ENCODE measurements at regions not wholly inside any gene's neighbourhood (a gene's known extent, or its start where the extent isn't known, plus 50 kb on each side); places are given as distances from the start of the nearest gene placed in this dataset.

DNA sequence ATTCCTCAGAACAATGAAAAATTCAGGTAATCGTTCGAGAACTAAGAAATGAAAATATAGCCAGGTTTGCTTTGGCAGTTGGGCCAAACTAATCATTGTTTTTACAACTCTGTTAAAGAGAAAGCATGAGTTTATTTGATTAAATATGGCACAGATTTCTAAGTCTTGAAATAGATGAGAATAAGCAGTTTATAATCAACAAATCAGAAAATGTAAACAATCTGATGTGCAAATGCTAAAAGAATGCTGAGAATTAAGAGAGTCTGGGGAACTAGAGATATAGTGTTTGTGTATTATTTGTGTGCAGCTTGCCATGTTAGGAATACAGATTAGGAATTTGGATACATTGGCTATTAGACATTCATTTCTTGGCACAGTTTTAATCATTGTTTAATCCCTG, 212.5 kb downstream of the TANC2 start:
- peak overlapping the region; percentile 30 for H3K27ac ChIP-seq
- no peak for TF ChIP-seq CTCF (conservative IDR thresholded peaks at IDR 0.05)

DNA sequence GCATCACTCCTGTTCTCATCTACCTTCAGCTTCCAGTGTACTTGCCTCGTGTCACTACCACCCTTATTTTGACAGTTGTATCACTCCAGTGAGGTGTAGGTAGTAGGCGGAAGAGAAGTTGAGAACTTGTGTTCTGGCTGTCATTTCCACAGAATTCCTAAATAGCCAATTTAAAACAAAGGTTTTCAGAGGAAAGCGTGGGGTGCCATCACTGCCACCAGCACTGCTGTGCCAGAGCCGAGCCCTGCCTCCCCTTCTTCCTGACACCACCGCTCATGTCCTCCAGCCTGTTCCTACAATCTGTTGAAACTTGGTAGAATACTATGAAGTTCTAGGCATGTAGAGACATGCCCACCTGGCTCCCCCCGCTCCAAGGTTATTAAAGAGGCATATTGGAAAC, 215.8 kb downstream of the TANC2 start:
- TF ChIP-seq CTCF (conservative IDR thresholded peaks at IDR 0.05), result no peak
- no peak overlapping the region for H3K27ac ChIP-seq

GRCh38 chr17:63185420-63185819, 219.4 kb downstream of the TANC2 start:
- H3K27ac ChIP-seq, result no peak overlapping the region
- no peak for TF ChIP-seq CTCF (conservative IDR thresholded peaks at IDR 0.05)

DNA sequence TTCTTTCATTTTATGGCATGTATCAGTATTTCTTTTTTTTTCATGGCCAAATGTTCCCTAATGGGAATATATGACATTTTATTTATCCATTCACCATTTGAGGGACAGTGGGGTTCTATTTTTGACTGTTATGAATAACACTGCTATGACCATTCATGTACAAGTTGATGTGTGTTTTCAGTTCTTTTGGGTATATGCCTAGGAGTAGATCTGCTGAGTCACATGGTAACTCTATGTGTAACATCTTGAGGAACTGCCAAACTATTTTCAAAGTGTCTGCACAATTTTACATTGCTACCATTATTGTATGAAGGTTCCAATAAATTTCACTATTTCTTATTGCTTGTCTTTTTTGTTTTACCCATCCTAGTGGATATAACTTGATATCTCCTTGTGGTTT, 223.0 kb downstream of the TANC2 start:
- TF ChIP-seq CTCF (conservative IDR thresholded peaks at IDR 0.05), result no peak
- no peak overlapping the region for H3K27ac ChIP-seq

- TF ChIP-seq CTCF (conservative IDR thresholded peaks at IDR 0.05), result no peak
- H3K27ac ChIP-seq, result no peak overlapping the region
These were observed 223.9 kb downstream of the TANC2 start for GRCh38 chr17:63189930-63190329.

- no peak for TF ChIP-seq CTCF (conservative IDR thresholded peaks at IDR 0.05)
These were observed 224.9 kb downstream of the TANC2 start for GRCh38 chr17:63190821-63191370.

GRCh38 chr17:63191610-63192009, 225.6 kb downstream of the TANC2 start:
- no peak for TF ChIP-seq CTCF (conservative IDR thresholded peaks at IDR 0.05)
- H3K27ac ChIP-seq, result no peak overlapping the region

More at GRCh38 chr17:63190821-63191370, 224.9 kb downstream of the TANC2 start:
- H3K27ac ChIP-seq, result no peak overlapping the region
